AG04449 (cell line): ENCODE measurements at regions not wholly inside any gene's neighbourhood (a gene's known extent, or its start where the extent isn't known, plus 50 kb on each side); places are given as distances from the start of the nearest gene placed in this dataset.

Source experiments
- CTCF ChIA-PET: fragments of 350-600 bp; formaldehyde crosslinking; extraction: SDS; loops from one replicate; lab custom pipeline; 2021; ENCODE audit warnings: antibody characterized with exemption; lab: Yijun Ruan, JAX
- POLR2A ChIA-PET: fragments of 400-600, 350-600 bp; formaldehyde crosslinking; extraction: SDS; loops from one replicate; lab custom pipeline; 2020; ENCODE audit warnings: antibody characterized with exemption, inconsistent platforms; lab: Yijun Ruan, JAX
- DNase-seq: peaks from one replicate; pipeline ENCODE4 v3.0.0-alpha.2; 2010; ENCODE audit warnings: low read depth, low spot score
- H3K4me3 ChIP-seq: 2 replicates; pipeline ENCODE4 v1.5.1; 2011; ENCODE audit warnings: low read depth, mild to moderate bottlenecking, control low read depth, low read length
- TF ChIP-seq, protein P1 (sequence below): IDR thresholded peaks from one replicate; pipeline ENCODE4 v1.5.1; 2011; ENCODE audit warnings: mild to moderate bottlenecking, moderate library complexity, low read length, control low read depth, inconsistent platforms; ENCODE audit not compliant: insufficient read depth; ENCODE audit errors: missing control alignments

GRCh38 chr6:144593392-144593791 is 308.3 kb downstream of the UTRN start:
- TF ChIP-seq, protein P1, sequence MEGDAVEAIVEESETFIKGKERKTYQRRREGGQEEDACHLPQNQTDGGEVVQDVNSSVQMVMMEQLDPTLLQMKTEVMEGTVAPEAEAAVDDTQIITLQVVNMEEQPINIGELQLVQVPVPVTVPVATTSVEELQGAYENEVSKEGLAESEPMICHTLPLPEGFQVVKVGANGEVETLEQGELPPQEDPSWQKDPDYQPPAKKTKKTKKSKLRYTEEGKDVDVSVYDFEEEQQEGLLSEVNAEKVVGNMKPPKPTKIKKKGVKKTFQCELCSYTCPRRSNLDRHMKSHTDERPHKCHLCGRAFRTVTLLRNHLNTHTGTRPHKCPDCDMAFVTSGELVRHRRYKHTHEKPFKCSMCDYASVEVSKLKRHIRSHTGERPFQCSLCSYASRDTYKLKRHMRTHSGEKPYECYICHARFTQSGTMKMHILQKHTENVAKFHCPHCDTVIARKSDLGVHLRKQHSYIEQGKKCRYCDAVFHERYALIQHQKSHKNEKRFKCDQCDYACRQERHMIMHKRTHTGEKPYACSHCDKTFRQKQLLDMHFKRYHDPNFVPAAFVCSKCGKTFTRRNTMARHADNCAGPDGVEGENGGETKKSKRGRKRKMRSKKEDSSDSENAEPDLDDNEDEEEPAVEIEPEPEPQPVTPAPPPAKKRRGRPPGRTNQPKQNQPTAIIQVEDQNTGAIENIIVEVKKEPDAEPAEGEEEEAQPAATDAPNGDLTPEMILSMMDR, result no peak
- H3K4me3 ChIP-seq, result no peak overlapping the region
- DNase-seq, result no peak
- ChIA-PET CTCF (interaction anchor here (1.3 kb wide), 1 partner anchor 8 kb away, joined by 3 read pairs; no protein-coding TSS in a partner anchor), POLR2A (no interaction called here)

- ChIA-PET POLR2A (no interaction called here), CTCF (interaction anchor here (0.9 to 1.6 kb wide), 2 partner anchors 12 to 338 kb away, joined by 3 read pairs; no protein-coding TSS in a partner anchor)
- H3K4me3 ChIP-seq, result no peak overlapping the region
- TF ChIP-seq, protein P1, result no peak
- DNase-seq, result no peak
Measured at GRCh38 chr6:144594585-144594984, 309.4 kb downstream of the UTRN start.

DNA sequence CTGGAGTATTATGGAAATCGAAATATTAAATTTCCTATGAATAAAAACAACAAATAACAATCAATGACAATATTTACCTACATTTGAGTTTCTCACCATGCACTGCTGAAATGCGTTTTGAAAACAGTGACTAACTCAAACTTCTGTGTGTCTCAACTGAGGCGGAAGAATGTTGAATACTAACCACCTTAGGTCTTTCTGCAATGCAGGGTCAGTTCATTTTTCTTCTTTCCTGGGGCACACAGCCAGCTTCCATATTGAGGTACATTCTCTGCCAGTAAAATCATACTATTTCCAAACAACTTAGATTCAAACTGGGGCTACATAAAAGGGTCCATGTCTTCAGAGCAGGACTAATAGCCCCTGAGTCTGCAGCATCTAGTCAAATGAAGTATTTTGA is 310.1 kb downstream of the UTRN start:
- CTCF ChIA-PET, result interaction anchor here (1.6 to 2.0 kb wide), 2 partner anchors 10 to 12 kb away, joined by 3 to 6 read pairs; no protein-coding TSS in a partner anchor
- TF ChIP-seq, protein P1, result no peak
- H3K4me3 ChIP-seq, result no peak overlapping the region
- POLR2A ChIA-PET, result no interaction called here
- DNase-seq, result no peak

GRCh38 chr6:144597511-144597910 is 312.4 kb downstream of the UTRN start:
- ChIA-PET POLR2A (no interaction called here), CTCF (interaction anchor here (0.7 kb wide), 1 partner anchor 540 kb away, joined by 3 read pairs; no protein-coding TSS in a partner anchor)
- TF ChIP-seq, protein P1, result no peak
- no peak overlapping the region for H3K4me3 ChIP-seq
- DNase-seq, result no peak

DNA sequence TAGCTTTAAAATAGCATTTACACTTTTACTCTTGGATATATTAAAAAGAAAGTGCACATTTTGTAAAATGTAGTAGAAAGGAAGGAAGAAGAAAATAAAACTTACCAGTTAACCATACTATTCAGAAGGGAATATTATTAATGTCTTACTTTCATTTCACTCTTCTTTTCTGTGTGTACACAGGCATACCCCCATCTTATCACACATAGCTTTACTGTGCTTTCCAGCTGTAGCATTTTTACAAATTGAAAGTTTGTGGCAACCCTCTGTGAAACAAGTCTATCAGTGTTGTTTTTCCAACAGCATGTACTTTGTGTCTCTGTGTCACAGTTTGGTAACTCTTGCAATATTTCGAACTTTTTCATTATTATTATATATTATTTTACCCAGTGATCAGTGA is 314.5 kb downstream of the UTRN start:
- CTCF ChIA-PET, result no interaction called here
- POLR2A ChIA-PET, result no interaction called here
- TF ChIP-seq, protein P1, result no peak
- H3K4me3 ChIP-seq, result no peak overlapping the region
- no peak for DNase-seq

- DNase-seq, result no peak
- H3K4me3 ChIP-seq, result no peak overlapping the region
- CTCF ChIA-PET, result interaction anchor here (1.8 kb wide), 1 partner anchor 17 kb away, joined by 8 read pairs; no protein-coding TSS in a partner anchor
- TF ChIP-seq, protein P1, result no peak
- POLR2A ChIA-PET, result no interaction called here
Measured at GRCh38 chr6:144601221-144601620, 316.1 kb downstream of the UTRN start.
